ENCODE measurements at regions not wholly inside any gene's neighbourhood (a gene's known extent, or its start where the extent isn't known, plus 50 kb on each side); places are given as distances from the start of the nearest gene placed in this dataset.

DNA sequence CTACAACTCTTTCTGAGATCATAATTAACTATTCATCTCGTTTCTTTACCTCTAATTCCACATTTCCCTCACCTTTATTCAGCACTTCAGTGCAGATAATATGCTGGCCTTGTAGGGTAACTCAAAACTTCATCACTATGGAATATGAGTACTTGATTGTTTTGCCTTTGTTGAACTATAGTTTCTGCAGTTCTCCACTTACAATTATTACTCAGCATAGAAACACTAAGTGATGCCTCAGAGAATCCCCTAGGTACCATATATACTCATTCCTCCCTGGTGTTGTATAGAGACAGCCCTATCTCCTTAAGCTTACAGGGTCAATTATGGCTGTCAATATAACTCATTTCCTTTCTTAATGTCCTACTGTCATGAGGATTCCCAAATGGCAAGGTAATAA is 380.6 kb upstream of the RBMS3 start:
- TF ChIP-seq, protein P1, sequence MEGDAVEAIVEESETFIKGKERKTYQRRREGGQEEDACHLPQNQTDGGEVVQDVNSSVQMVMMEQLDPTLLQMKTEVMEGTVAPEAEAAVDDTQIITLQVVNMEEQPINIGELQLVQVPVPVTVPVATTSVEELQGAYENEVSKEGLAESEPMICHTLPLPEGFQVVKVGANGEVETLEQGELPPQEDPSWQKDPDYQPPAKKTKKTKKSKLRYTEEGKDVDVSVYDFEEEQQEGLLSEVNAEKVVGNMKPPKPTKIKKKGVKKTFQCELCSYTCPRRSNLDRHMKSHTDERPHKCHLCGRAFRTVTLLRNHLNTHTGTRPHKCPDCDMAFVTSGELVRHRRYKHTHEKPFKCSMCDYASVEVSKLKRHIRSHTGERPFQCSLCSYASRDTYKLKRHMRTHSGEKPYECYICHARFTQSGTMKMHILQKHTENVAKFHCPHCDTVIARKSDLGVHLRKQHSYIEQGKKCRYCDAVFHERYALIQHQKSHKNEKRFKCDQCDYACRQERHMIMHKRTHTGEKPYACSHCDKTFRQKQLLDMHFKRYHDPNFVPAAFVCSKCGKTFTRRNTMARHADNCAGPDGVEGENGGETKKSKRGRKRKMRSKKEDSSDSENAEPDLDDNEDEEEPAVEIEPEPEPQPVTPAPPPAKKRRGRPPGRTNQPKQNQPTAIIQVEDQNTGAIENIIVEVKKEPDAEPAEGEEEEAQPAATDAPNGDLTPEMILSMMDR (conservative IDR thresholded peaks at IDR 0.05) = no peak
- no peak for TF ChIP-seq ZFX (IDR thresholded peaks at IDR 0.05)
